ENCODE measurements at regions not wholly inside any gene's neighbourhood (a gene's known extent, or its start where the extent isn't known, plus 50 kb on each side); places are given as distances from the start of the nearest gene placed in this dataset.

DNA sequence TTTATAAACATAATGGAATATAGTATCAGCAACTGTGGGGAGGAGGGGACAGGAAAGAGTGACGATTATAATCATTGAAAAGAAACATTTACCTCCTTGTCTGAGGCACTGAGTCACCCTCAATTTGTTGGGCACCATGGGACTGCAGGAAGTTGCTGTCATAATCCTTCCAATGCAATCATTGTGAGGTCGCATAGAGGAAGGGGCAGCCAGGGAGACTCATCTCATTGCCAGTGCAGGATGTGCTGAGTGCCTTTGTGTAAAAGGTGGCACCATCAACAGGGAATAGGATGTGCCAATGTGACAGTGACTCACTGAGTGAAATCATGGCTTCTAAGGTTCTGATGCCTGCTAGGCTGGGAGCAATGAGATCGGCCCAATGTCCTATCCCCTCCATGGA, 300.4 kb upstream of the ADAMTS9 start:
- DNase-seq = no peak

GRCh38 chr3:64987726-64988125, 299.9 kb upstream of the ADAMTS9 start:
- DNase-seq = no peak

DNA sequence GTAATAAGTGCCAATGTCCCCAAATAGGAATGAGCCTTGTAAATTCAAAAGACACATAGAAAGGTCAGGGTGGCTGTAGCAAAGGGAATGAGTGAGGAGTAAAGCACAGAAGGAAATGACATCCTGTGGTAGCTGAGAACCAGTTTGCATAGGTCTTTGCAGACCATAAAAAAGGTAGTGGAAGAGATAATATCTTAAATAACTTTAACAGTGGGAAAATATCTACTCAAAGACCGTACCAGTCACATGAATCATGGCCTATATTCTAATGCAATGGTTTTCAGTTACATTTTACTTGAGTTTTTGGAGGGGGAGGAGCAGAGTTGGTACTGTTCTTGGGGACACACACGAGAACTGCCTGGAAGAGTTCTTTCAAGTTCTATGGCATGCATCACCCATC, 297.3 kb upstream of the ADAMTS9 start:
- DNase-seq = no peak

DNA sequence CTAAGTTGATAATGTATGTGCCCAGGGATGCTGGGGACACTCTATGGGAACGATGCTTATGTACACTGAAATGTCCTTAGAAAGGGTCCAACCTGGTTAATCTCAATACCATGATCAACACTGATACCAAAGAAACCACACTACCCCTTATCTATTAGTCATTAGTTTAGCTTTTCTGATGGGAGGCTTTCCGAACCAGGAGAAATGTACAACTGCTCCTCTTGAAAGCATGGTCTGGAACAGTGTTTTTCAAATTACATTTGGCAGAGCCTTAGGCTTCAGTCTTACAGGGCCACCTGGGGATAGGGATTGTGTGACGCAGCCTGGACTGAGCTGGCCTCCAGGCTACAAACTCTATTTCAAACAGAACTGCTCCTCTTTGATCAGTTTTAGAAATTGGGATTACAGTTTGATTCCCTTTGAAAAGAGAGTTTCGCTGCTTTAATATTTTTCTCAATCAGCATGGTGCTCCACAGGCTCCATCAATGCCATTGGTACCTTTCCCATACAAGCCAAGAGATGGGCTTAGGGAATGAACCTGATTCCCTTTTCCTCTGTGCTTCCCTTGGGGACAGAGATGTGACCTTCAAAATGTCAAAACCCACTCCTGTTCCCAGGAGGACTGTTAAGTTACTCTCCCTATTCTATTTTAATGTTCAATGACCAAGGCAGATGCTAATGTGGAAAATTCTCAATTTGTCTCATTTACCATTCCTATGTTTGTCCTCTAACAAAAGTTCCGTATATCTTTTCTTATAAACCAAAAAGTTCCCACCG, 296.0 kb upstream of the ADAMTS9 start:
- DNase-seq = no peak

DNA sequence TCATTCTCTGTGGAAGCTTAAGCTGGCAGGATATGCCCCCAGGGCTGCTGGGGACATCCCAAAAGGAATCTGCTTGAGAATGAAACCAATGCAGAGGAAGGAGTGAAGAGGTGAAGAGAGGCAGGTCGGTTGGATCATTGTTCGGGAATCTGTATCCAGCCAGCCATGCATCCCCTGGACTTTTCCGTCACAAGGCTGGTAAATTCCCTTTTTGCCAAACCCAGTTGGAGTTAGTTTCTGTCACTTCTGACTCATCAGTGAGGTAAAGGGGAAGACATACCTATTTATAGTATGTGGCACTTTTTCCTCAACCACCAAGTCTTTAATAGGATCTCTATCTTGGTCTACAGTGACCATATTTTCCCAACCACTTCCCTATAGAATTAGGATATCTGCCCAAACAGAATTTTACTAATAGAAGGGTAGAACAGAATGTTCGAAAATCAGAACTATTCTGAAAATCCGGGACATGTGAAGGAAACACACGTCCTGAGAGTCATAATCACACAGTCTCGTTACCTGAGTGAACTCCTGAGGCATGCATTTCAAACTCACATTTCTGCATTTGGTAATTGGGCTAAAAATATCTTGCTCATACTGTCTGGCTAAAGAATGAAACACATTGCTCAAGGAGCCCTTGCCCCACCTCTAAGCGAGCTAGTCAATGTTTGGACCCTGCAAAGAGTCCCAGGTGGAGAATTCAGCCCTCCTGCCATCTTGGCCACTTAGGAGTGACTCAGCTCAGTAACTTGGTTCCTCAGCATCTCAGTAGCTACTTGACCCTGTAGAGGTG, 289.7 kb upstream of the ADAMTS9 start:
- DNase-seq = no peak

GRCh38 chr3:64976456-64976855, 288.7 kb upstream of the ADAMTS9 start:
- no peak for DNase-seq

DNA sequence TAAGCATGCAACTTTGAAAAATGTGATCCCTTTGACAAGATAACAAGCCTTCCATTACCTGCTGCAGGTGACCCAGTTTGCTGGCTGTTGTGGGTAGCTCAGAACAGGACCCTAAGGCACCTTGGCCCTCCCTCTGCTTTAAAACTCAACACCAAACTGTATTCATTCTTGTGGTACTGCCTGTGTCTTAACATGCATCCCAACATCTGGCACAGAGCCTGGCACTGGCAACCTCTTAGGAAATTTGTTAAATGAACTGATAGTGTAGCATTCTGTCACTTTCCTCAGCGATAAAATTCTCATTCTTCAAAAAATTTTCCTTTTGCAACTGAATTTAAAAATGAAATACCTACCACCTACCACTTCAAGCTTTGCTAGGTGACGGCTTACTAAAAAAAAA, 287.3 kb upstream of the ADAMTS9 start:
- no peak for DNase-seq

- no peak for DNase-seq
Observed at GRCh38 chr3:64974401-64974800, 286.6 kb upstream of the ADAMTS9 start.

DNA sequence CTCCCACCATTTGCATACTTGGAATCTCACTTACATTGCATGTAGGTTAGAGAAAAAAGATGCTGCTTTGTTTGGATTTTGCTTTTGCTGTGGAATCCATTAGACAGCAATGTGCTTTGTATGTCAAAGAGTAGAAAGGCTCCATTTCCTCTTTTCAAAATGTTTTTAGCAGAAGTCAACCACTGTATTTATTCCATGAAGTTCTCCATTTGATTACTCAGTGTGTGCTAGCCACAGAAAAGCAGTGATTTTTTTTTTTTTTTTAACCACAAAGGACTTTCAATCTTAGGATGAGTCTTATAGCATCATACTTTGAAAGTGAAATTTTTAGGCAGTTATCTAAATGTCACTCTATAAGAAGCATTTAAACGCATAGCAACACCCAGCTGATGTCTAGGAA, 285.0 kb upstream of the ADAMTS9 start:
- peak; percentile 87 for DNase-seq

DNA sequence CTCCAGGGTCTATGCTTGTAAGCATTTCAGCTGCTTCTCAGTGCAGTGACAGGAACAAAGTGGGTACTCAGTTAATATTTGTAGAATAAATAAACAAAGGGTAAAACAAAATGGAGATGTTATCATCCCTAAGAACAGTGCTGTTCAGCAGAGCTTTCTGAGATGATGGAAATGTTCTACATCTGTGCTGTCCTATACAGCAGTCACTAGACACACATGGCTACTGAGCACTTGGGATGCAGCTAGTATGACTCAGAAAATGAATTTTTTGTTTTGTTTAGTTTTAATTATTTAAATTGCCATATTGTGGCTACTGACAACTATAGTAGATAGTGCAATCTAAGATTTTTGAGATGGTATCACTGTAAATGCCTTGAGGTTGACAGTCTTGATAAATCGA, 283.8 kb upstream of the ADAMTS9 start:
- DNase-seq = no peak

DNA sequence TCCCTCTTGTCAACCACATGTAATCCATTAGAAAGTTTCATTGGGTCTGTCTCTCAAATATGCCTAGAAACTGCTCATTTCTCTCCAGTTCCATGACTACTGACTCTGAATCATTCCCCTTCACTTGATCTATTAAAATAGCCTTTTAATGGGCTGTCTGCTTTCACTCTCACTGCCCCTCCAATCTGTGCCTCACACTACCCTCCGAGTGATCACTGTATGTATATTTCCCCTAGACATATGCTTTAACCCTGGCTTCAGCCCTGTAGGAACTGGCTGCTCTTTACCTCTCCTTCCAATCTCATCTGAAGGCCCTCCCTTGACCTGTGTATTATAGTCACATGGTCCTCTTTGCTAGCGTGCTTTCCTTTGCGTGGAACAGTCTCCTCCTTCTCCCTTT, 282.8 kb upstream of the ADAMTS9 start:
- no peak for DNase-seq

- no peak for DNase-seq
Observed at GRCh38 chr3:64961301-64961700, 273.5 kb upstream of the ADAMTS9 start.

GRCh38 chr3:64958199-64958843, 270.5 kb upstream of the ADAMTS9 start:
- no peak for DNase-seq

GRCh38 chr3:64957408-64958198, 269.8 kb upstream of the ADAMTS9 start:
- DNase-seq = no peak

DNA sequence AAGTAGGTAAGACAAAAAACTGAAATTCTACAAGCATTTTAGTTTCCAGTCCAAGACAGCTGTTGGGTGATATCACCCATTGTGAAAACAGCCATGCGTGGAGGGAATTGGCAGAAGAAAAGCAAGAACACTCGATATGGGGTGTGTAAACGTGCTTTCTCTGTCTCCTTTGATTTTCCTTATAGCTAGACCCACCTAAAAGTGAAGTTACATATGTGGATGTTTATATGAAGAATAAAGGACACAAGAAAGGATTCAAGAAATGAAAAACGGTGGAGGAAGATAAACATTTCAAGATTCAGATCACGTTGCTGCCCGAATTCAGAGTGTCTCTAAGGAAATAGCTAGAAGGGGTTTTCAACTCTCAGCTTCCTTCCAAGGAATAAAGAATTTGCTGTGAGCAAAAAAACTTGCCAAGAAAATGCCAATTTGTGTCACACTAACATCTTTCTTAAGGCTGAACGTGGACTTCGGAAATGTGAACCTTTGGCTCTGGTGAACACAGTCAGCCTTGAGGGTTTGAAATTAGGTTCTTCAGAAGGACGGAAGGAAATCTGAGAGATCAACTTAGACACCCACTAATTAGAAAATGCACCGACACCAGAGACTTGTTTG, 269.0 kb upstream of the ADAMTS9 start:
- DNase-seq = no peak

DNA sequence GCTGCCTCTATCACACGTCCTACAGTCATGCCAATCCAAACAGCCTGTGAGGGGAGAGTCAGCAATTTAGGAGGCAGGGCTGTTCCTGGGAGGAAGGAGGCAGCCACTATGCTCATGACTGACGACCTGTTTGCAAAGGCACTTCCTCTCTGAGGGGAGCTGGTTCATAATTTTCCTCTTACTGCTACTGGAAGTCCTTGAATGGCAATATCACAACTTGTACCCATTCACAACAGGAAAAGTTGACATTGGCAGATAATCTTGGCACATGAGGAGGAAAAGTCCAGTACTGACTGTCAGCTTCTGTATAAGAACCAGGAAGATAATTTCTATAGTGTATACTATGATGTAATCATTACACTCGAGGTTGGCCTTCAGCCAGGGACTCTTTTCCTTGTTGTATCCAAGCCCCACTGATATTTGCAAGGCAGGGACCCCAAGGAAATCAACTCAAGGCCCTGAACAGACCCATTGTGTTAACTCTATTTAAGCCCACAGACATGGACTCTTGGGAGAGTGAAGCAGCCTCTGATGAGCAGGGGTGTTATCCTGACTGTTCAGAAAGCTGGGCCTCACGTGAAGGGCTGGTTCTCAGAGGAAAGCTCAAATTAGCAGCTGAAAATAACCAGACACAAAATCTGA, 267.3 kb upstream of the ADAMTS9 start:
- no peak for DNase-seq

GRCh38 chr3:64945171-64945729, 257.4 kb upstream of the ADAMTS9 start:
- DNase-seq = no peak

- DNase-seq = no peak
Observed at GRCh38 chr3:64943866-64944265, 256.1 kb upstream of the ADAMTS9 start.

DNA sequence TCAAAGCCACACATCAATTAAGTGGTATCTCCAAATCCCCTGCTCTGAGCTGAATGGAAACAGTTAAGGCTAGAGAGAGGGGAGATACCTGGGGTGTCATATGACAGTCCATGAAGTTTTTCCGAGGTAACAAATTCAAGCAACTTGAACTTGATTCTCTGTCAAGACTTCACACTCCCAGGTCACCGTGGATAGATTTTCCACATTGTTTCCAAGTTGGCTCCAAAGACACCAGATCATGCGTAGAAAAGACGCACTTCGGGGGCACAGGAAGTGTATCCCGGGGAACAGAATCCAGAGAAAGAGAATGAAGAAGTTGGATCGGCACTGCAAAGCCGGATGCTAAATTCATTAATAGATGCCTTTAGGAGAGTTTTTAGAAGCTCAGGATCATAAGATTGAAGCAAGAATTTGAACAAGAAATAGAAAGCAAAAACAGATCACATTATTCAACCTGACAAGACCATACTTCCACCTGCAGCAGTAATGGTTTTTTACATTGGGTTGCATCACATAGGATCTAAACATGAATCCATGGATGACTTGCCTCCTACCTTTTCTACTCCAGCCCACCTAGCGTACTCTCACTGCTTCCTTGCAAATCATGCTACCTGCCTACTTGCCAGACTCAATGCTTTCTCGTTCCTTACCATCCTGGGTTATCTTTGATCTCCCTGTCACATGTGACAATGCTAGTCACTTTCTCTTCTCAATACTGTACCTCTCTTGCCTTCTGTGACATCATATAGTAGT, 253.0 kb upstream of the ADAMTS9 start:
- DNase-seq = no peak

DNA sequence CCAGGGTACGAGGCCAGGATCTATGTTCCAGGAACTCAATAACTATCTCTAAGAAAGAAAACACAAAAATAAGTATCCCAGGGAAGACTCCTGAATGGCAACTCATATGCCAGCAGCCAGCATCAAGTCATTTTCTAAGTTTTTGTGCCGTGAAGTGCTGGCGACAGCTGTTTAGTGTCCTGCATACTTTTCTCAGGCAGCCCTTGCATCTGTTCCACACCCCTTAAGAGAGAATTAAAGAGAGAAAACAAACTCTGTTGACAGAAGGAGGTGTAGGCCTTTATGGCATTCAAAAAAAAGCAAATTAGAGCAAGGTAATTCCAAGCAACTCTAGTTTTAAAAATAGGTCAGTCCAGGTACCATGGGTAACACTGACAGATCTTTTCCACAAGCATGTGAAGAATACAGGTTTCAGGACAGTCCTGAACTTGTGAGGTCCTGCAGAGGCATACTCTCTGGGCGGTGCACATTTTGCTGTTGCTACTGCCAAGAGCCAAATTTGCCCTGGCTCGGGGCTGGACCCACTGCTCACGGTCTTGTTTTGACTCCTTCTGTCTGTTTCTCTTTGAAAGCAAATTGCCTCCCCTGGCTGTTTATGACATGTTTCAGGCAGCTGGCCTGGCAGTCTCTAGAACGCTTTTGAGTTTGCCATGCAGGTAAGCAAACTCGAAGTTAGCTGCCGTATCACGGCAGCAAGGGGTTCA, 252.1 kb upstream of the ADAMTS9 start:
- DNase-seq = no peak

All from MV-4-11 (cell line).